PC-9 (cell line): ENCODE measurements at regions not wholly inside any gene's neighbourhood (a gene's known extent, or its start where the extent isn't known, plus 50 kb on each side); places are given as distances from the start of the nearest gene placed in this dataset.

ENCODE experiments used
- BruUV-seq: library from RNA; stranded (reverse); fragments of 400-500 nt; replicated peaks from 2 replicates; lab custom pipeline; 2021; lab: Mats Ljungman, UMichigan
- CTCF ChIA-PET: fragments of 300-600 bp; sonication (Branson Sonifier 250); formaldehyde crosslinking; loops from one replicate; lab custom pipeline; 2022; ENCODE audit warnings: antibody characterized with exemption; lab: Charles Lee
- POLR2A ChIA-PET: fragments of 300-600 bp; sonication (Branson Sonifier 250); formaldehyde crosslinking; loops from one replicate; lab custom pipeline; 2022; ENCODE audit warnings: antibody characterized with exemption; ENCODE audit not compliant: unreplicated experiment; lab: Charles Lee
- DNase-seq, 2 experiments: peaks; one replicate each; pipeline versions ENCODE4 v3.0.0 to v3.0.0-alpha.2; 2015 to 2022; ENCODE audit warnings: mixed read lengths in 1 of 2
- H2AFZ ChIP-seq: fragments of 200-600 bp; sonication (generic); 2 replicates; pipeline ENCODE4 v1.8.1; 2017; ENCODE audit warnings: antibody characterized with exemption
- H3F3A ChIP-seq: fragments of 200-600 bp; sonication (generic); 2 replicates; pipeline ENCODE4 v1.8.1; 2017; ENCODE audit warnings: antibody characterized with exemption, mild to moderate bottlenecking, low read depth; ENCODE audit not compliant: insufficient read depth
- H3K27ac ChIP-seq: fragments of 200-600 bp; sonication (generic); 2 replicates; pipeline ENCODE4 v1.6.1; 2016; ENCODE audit warnings: mixed run types
- H3K27me3 ChIP-seq: fragments of 200-600 bp; sonication (generic); 2 replicates; pipeline ENCODE4 v1.6.1; 2016; ENCODE audit warnings: low read depth, mixed run types; ENCODE audit not compliant: insufficient read depth
- H3K36me3 ChIP-seq: fragments of 200-600 bp; sonication (generic); 2 replicates; pipeline ENCODE4 v1.6.1; 2016; ENCODE audit warnings: low read depth, mixed run types
- H3K4me1 ChIP-seq: fragments of 200-600 bp; sonication (generic); replicated peaks from 2 replicates; pipeline ENCODE4 v1.6.1; 2016; ENCODE audit warnings: mixed run types; ENCODE audit not compliant: insufficient read depth
- H3K4me2 ChIP-seq: fragments of 200-600 bp; sonication (generic); 2 replicates; pipeline ENCODE4 v1.6.1; 2017; ENCODE audit warnings: mixed run types
- H3K4me3 ChIP-seq: fragments of 200-600 bp; sonication (generic); 2 replicates; pipeline ENCODE4 v1.6.1; 2016; ENCODE audit warnings: mixed run types
- H3K79me2 ChIP-seq: fragments of 200-600 bp; sonication (generic); 2 replicates; pipeline ENCODE4 v1.6.1; 2017; ENCODE audit warnings: low read depth, mixed run types
- H3K9me2 ChIP-seq: fragments of 200-600 bp; sonication (generic); 2 replicates; pipeline ENCODE4 v1.8.1; 2017; ENCODE audit warnings: mild to moderate bottlenecking; ENCODE audit not compliant: insufficient read depth
- H3K9me3 ChIP-seq: fragments of 200-600 bp; sonication (generic); 2 replicates; pipeline ENCODE4 v1.8.1; 2016; ENCODE audit warnings: low read depth; ENCODE audit not compliant: insufficient read depth
- H4K20me1 ChIP-seq: fragments of 200-600 bp; sonication (generic); 2 replicates; pipeline ENCODE4 v1.8.1; 2017; ENCODE audit not compliant: insufficient read depth
- CTCF ChIP-seq: fragments of 200-600 bp; sonication (generic); conservative IDR thresholded peaks from 2 replicates; pipeline ENCODE4 v1.6.1; 2017; ENCODE audit warnings: mixed run types, antibody characterized with exemption, mild to moderate bottlenecking, moderate library complexity
- EZH2 ChIP-seq: fragments of 200-600 bp; sonication (generic); IDR thresholded peaks from 2 replicates; pipeline ENCODE4 v1.8.0; 2017; ENCODE audit warnings: antibody characterized with exemption, low read depth
- intact Hi-C: fragments of 100-400 bp; cut with micrococcal nuclease; formaldehyde crosslinking; loops from one replicate; pipeline ENCODE4 v1.10.0; 2022; ENCODE audit not compliant: unreplicated experiment

DNA sequence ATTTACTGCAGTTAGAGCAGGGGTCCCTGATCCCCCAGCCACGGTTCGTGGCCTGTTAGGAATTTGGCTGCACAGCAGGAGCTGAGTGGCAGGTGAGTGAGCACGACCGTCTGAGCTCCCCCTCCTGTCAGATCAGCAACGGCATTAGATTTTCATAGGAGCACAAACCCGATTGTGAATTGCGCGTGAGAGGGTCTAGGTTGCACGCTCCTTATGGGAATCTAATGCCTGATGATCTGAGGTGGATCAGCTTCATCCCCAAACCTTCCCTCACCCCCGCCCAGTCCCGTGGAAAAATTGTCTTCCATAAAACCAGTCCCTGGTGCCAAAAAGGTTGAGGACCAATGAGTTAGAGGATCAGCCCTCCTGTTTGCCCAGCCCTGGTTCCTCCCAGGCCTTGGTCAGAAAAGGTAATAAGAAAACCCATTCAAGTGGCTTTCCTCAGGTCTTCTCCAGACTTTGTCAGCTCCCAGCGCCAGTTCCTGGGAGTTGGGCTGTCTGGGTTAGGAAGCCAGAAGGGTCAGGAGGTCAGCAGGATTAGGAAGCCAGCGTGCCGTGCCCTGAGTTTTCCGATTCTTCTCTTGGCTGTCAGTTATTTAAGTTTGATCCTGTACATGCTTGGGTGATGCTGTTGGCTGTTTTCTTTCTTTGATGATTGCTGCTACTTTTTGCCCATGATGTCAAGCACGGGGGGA, 139.9 kb upstream of the PMEPA1 start:
- POLR2A ChIA-PET: no interaction called here

GRCh38 chr20:57849121-57849520, 139.3 kb upstream of the PMEPA1 start:
- Histone ChIP-seq H3K36me3 (no peaks in the 10 kb centered on the region), H3K27ac (no peak overlapping the region), H4K20me1 (no peaks in the 10 kb centered on the region), H3K9me3 (no peaks in the 10 kb centered on the region), H3K27me3 (no peaks in the 10 kb centered on the region), H3K4me2 (no peak overlapping the region), H3K79me2 (no peaks in the 10 kb centered on the region), H3K4me1 (no peaks in the 10 kb centered on the region), H3F3A (no peaks in the 10 kb centered on the region), H3K4me3 (no peak overlapping the region), H3K9me2 (no peaks in the 10 kb centered on the region), H2AFZ (no peak overlapping the region)
- no peak for DNase-seq
- ChIA-PET CTCF (no interaction called here), POLR2A (no interaction called here)
- intact Hi-C loops: no loop called here
- TF ChIP-seq EZH2: no peak
- no peak for TF ChIP-seq CTCF
- no TSS peak for BruUV-seq

More for the DNA sequence above, 139.9 kb upstream of the PMEPA1 start:
- Histone ChIP-seq H4K20me1 (no peaks in the 10 kb centered on the region), H3K79me2 (no peaks in the 10 kb centered on the region), H3K4me1 (no peaks in the 10 kb centered on the region), H3F3A (no peaks in the 10 kb centered on the region), H2AFZ (no peak overlapping the region), H3K27me3 (no peaks in the 10 kb centered on the region), H3K9me3 (no peaks in the 10 kb centered on the region), H3K4me3 (no peak overlapping the region), H3K4me2 (no peak overlapping the region), H3K36me3 (no peaks in the 10 kb centered on the region), H3K27ac (no peak overlapping the region), H3K9me2 (no peaks in the 10 kb centered on the region)
- BruUV-seq: no TSS peak
- CTCF ChIA-PET: no interaction called here
- intact Hi-C loops: no loop called here
- DNase-seq: no peak
- TF ChIP-seq EZH2: no peak
- TF ChIP-seq CTCF: no peak

- ChIA-PET POLR2A (no interaction called here), CTCF (no interaction called here)
- no peak for DNase-seq
- no peaks in the 10 kb centered on the region for H3K4me1 ChIP-seq
- no peak for TF ChIP-seq CTCF
- no peak for TF ChIP-seq EZH2
- no TSS peak for BruUV-seq
- H2AFZ ChIP-seq: no peak overlapping the region
- no peak overlapping the region for H3K4me3 ChIP-seq
- no peaks in the 10 kb centered on the region for H3K27me3 ChIP-seq
- intact Hi-C loops: no loop called here
- no peaks in the 10 kb centered on the region for H3K9me3 ChIP-seq
- H3F3A ChIP-seq: no peaks in the 10 kb centered on the region
- no peaks in the 10 kb centered on the region for H4K20me1 ChIP-seq
- H3K36me3 ChIP-seq: no peaks in the 10 kb centered on the region
- no peak overlapping the region for H3K27ac ChIP-seq
- no peaks in the 10 kb centered on the region for H3K79me2 ChIP-seq
- H3K4me2 ChIP-seq: no peak overlapping the region
- H3K9me2 ChIP-seq: no peaks in the 10 kb centered on the region
Observed at GRCh38 chr20:57848282-57848681, 138.5 kb upstream of the PMEPA1 start.
